Vagina (tissue), 2 donors: ENCODE measurements at regions not wholly inside any gene's neighbourhood (a gene's known extent, or its start where the extent isn't known, plus 50 kb on each side); places are given as distances from the start of the nearest gene placed in this dataset.

Experiments
- DNase-seq, 2 donors: peaks; one replicate each; pipeline ENCODE4 v3.0.0-alpha.2; 2017; ENCODE audit errors: extremely low spot score in 2 of 2
- H3K27ac ChIP-seq: fragments of 200-600 bp; sonication (generic); one replicate; pipeline ENCODE4 v1.5.1; 2019
- H3K27me3 ChIP-seq: fragments of 200-600 bp; sonication (generic); one replicate; pipeline ENCODE4 v1.5.1; 2019
- H3K36me3 ChIP-seq, 2 donors: fragments of 200-600 bp; sonication (generic); one replicate each; pipeline ENCODE4 v1.5.1; 2017 to 2019
- H3K4me1 ChIP-seq: fragments of 200-600 bp; sonication (generic); one replicate; pipeline ENCODE4 v1.5.1; 2019
- H3K4me3 ChIP-seq, 2 donors: fragments of 200-600 bp; sonication (generic); 1 replicate in 1 of 2; 2 replicates in 1 of 2; pipeline ENCODE4 v1.5.1; 2016 to 2019
- H3K9me3 ChIP-seq: fragments of 200-600 bp; sonication (generic); one replicate; pipeline ENCODE4 v1.5.1; 2019
- CTCF ChIP-seq, 3 experiments: fragments of 450-650 bp in 2 of 3; fragments of 200-600 bp in 1 of 3; sonication (generic) in 1 of 3; IDR thresholded peaks; one replicate each; pipeline ENCODE4 v1.5.1; 2017 to 2019; ENCODE audit warnings: antibody characterized with exemption in 3 of 3, mild to moderate bottlenecking in 2 of 3, moderate library complexity in 2 of 3
- POLR2A ChIP-seq, 2 donors: fragments of 450-650 bp; IDR thresholded peaks; one replicate each; pipeline ENCODE4 v1.6.1; 2017; ENCODE audit warnings: antibody characterized with exemption in 2 of 2, mild to moderate bottlenecking in 2 of 2, moderate library complexity in 2 of 2
- POLR2AphosphoS5 ChIP-seq, 2 donors: sonication (generic); formaldehyde crosslinking; IDR thresholded peaks; one replicate each; pipeline ENCODE4 v1.9.0; 2017; ENCODE audit warnings: antibody characterized with exemption in 2 of 2, mild to moderate bottlenecking in 2 of 2, low read depth in 1 of 2; ENCODE audit not compliant: insufficient read depth in 1 of 2
- intact Hi-C: fragments of 100-400 bp; cut with DNase I; formaldehyde crosslinking; loops from one replicate; pipeline ENCODE4 v1.15.1; 2023

- Histone ChIP-seq H3K9me3 (no peaks in the 10 kb centered on the region), H3K4me1 (no peaks in the 10 kb centered on the region), H3K27me3 (no peaks in the 10 kb centered on the region), H3K36me3 (no peaks in the 10 kb centered on the region), H3K4me3 (no peak overlapping the region), H3K27ac (no peak overlapping the region)
- TF ChIP-seq CTCF (IDR thresholded peaks at IDR 0.05) (no peak), POLR2A (IDR thresholded peaks at IDR 0.05) (no peak), POLR2AphosphoS5 (IDR thresholded peaks at IDR 0.05; ENCODE audit: insufficient read depth in 1 of 2, low read depth in 1 of 2) (no peak)
- no peak for DNase-seq
- intact Hi-C loops = no loop called here
Measured at GRCh38 chr9:73853549-73853948, 643.6 kb upstream of the RORB start.

DNA sequence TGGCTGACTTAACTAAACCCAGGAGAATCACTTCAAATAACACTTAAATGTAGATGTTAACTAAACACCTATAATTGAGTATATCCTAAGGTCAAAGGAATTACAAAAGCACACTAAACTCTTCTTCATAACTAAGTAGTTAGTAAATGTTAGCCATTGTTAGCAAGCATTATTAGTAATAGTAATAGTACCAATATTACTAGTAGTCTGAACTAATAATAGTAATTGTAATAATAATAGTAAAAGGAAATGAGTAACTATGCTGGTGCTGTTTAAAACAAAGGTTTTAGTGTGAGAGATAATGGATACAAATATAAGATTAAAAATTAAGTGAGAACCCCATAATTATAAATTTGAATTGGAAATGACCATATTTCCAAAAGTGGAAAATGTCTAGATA, 641.9 kb upstream of the RORB start:
- intact Hi-C loops = no loop called here
- no peaks in the 10 kb centered on the region for H3K36me3 ChIP-seq
- H3K27ac ChIP-seq = no peak overlapping the region
- no peaks in the 10 kb centered on the region for H3K4me1 ChIP-seq
- TF ChIP-seq CTCF (IDR thresholded peaks at IDR 0.05) (no peak), POLR2AphosphoS5 (IDR thresholded peaks at IDR 0.05; ENCODE audit: insufficient read depth in 1 of 2, low read depth in 1 of 2) (no peak), POLR2A (IDR thresholded peaks at IDR 0.05) (no peak)
- DNase-seq = no peak
- H3K27me3 ChIP-seq = no peaks in the 10 kb centered on the region
- H3K4me3 ChIP-seq = no peak overlapping the region
- no peaks in the 10 kb centered on the region for H3K9me3 ChIP-seq

GRCh38 chr9:73863924-73864323, 633.2 kb upstream of the RORB start:
- Histone ChIP-seq H3K27me3 (no peaks in the 10 kb centered on the region), H3K36me3 (no peaks in the 10 kb centered on the region), H3K4me1 (no peaks in the 10 kb centered on the region), H3K9me3 (no peaks in the 10 kb centered on the region), H3K4me3 (no peak overlapping the region), H3K27ac (no peak overlapping the region)
- intact Hi-C loops = no loop called here
- DNase-seq = no peak
- TF ChIP-seq POLR2A (IDR thresholded peaks at IDR 0.05) (no peak), POLR2AphosphoS5 (IDR thresholded peaks at IDR 0.05; ENCODE audit: insufficient read depth in 1 of 2, low read depth in 1 of 2) (no peak), CTCF (IDR thresholded peaks at IDR 0.05) (no peak)

- TF ChIP-seq CTCF (IDR thresholded peaks at IDR 0.05) (no peak), POLR2AphosphoS5 (IDR thresholded peaks at IDR 0.05; ENCODE audit: insufficient read depth in 1 of 2, low read depth in 1 of 2) (no peak), POLR2A (IDR thresholded peaks at IDR 0.05) (no peak)
- intact Hi-C loops = no loop called here
- Histone ChIP-seq H3K9me3 (no peaks in the 10 kb centered on the region), H3K36me3 (no peaks in the 10 kb centered on the region), H3K27me3 (no peaks in the 10 kb centered on the region), H3K27ac (no peak overlapping the region), H3K4me1 (no peaks in the 10 kb centered on the region), H3K4me3 (no peak overlapping the region)
- DNase-seq = no peak
Measured at GRCh38 chr9:73866451-73866850, 630.7 kb upstream of the RORB start.

DNA sequence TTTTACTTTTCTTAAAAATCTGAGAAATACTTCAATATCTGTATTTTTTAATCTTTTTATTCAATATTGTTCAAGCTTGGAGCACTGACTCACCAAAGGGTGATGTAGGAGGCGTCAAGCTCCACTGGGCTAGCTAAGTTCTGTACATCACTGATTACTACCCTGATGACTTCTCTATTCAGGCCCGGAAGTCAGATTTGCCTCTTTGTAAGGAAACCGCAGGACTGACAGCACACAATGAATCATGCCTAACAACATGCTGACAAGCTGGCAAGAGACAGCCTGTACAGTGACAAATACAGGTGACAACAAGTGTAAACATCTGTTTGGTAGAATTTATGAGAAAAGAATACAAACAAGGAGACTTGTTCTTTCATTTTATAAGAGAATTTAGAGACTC, 627.9 kb upstream of the RORB start:
- no peak overlapping the region for H3K27ac ChIP-seq
- no peaks in the 10 kb centered on the region for H3K4me1 ChIP-seq
- intact Hi-C loops = no loop called here
- no peaks in the 10 kb centered on the region for H3K9me3 ChIP-seq
- no peak overlapping the region for H3K4me3 ChIP-seq
- no peak for TF ChIP-seq CTCF (IDR thresholded peaks at IDR 0.05)
- TF ChIP-seq POLR2A (IDR thresholded peaks at IDR 0.05) = no peak
- no peak for TF ChIP-seq POLR2AphosphoS5 (IDR thresholded peaks at IDR 0.05; ENCODE audit: insufficient read depth in 1 of 2, low read depth in 1 of 2)
- no peak for DNase-seq
- H3K36me3 ChIP-seq = no peaks in the 10 kb centered on the region
- H3K27me3 ChIP-seq = no peaks in the 10 kb centered on the region
